Kidney tubule cell (primary cell): ENCODE measurements at regions not wholly inside any gene's neighbourhood (a gene's known extent, or its start where the extent isn't known, plus 50 kb on each side); places are given as distances from the start of the nearest gene placed in this dataset.

ENCODE experiments used
- DNase-seq: peaks from one replicate; pipeline ENCODE4 v3.0.0-alpha.2; 2018; ENCODE audit warnings: low spot score

DNA sequence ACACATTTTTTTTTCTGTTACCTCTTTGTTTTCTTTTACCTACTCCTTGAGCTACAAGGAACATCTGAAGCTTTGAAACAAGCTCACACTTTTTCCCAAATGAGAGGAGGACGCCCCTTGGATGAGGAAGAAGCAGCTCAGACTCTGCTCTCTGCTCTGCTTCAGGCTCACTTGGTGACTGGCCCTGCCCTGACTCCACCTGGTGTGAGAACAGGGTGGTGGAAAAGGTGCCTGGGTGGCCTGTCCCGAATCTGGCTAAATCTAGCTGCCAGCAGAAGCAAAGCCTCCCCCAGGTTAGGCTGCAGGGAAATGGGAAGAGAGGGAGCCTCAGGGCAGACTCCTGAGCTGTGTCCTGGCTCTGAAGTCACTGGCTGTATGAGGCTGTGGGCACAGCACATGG is 68.0 kb upstream of the CEACAM8 start:
- DNase-seq = no peak

- DNase-seq = no peak
These were observed 65.6 kb upstream of the CEACAM8 start for GRCh38 chr19:42660353-42660752.

DNA sequence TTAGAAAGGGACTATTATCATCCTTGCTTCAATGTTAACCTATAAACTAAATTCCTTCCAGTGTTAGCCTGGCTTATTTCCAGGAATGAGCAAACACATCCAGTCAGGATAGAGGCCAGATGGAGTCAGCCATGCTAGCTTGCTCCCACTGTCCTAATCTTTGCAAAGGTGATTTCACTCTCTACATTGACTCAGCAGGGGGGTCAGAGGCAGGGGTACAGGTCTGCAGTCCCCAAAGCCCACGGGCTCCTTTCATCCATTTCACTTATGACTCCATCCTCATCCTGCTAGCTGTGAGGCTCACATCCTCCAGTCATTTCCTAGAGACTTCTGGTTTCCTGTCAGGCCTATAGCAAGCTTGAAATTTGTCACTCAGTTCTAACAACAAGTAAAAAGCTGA is 63.4 kb upstream of the CEACAM8 start:
- DNase-seq = peak; percentile 52

GRCh38 chr19:42657556-42657955 is 62.8 kb upstream of the CEACAM8 start:
- DNase-seq = peak; percentile 91

- DNase-seq = no peak
These were observed 61.0 kb upstream of the CEACAM8 start for GRCh38 chr19:42655748-42656147.

DNA sequence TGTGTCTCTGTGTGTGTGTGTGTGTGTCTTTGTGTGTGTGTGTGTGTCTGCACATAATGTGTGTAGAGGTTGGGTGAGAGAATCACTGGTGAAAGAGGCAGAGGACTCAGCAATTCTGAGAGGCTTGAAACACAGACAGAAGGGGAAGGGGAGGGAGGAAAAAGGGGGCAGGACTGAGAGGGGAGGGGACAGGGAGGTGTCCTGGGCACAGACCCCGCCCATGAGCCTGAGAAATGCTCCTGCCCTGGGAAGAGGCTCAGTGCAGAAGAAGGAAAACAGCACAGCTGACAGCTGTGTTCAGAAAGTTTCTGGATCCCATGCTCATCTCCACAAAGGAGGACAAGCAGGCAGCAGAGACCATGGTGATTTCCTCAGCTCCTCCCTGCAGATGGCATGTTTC is 59.1 kb upstream of the CEACAM8 start:
- no peak for DNase-seq

DNA sequence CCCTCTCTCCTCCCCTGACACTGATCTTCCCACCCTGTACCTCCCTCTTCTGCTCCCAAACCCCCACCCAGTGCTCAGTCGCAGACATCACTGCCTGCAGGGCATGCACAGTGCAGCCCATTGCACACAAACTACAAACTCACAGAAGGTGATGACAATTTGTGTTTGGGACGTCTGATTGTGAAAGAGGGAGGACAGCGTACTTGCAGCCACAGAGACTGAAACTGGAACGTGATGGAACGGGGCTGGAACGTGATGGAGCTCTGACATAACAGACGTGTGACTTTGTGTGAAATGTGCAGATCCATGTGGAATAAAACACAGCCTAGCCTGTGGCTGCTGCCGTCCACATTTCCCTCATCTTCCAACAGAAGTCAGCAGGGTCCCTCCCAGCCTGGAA is 57.3 kb upstream of the CEACAM8 start:
- no peak for DNase-seq
